GM18868 (cell line): ENCODE measurements at regions not wholly inside any gene's neighbourhood (a gene's known extent, or its start where the extent isn't known, plus 50 kb on each side); places are given as distances from the start of the nearest gene placed in this dataset.

Experiments
- ATAC-seq: cut with Tn5 transposase; IDR thresholded peaks from one replicate; pipeline ENCODE4 v1.9.1; 2021; ENCODE audit warnings: mild to moderate bottlenecking, moderate library complexity; ENCODE audit not compliant: unreplicated experiment

DNA sequence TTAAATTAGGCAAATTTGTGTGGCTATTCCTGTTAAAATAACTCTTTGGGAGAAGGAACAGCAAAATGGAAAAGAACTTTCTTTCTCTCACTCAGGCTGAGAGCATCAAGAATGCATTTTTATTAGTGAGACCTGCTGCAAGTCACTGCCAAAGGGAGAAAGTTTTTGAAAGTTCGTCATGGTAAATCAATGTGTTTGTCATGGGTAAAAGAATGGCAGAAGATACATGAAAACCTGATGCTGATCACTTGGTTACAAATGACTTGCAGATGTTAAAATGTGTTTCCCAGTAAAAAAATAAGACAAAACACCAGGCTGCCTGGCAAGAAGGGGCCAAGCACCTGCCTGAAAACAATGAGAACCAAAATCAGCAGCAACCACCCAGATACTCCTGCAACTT, 484.7 kb upstream of the NRP1 start:
- ATAC-seq = no peak

DNA sequence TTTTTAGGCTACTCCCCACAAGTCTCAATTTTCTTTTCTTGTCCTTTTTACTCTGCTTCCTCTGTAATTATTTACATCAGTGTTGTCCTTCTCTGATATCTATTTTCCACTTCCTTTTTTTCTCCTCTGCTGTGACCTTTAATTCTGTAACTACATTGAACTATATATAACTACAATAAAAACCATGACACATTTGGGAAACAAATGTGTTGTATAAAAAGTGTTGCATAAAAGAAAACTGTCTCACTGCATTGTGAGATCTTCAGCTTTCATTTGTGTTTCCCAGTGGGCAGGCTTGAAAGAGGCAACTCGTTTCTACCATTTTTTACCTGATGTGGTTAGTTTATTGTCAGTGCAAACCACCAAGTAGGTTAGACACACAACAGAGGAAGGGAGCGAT, 483.9 kb upstream of the NRP1 start:
- no peak for ATAC-seq

DNA sequence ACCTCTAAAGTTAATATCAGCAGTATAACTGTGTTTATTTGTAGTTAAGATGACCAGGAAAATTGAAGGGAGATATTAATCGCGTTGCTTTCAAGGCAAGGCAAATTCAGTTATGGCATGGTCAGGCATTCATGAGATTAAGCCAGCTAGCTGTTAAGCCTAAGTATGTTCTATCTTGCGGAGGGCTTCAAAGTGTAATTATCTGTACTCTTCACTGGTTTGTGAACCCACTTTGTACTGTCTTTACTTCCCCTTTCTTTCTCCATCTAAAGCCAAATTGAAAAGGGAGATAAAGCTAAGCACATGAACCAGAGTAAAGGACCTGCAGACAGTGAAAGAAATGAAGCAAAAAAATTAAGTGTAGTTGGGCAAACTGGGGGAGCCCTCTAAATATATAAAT, 483.1 kb upstream of the NRP1 start:
- ATAC-seq = no peak

DNA sequence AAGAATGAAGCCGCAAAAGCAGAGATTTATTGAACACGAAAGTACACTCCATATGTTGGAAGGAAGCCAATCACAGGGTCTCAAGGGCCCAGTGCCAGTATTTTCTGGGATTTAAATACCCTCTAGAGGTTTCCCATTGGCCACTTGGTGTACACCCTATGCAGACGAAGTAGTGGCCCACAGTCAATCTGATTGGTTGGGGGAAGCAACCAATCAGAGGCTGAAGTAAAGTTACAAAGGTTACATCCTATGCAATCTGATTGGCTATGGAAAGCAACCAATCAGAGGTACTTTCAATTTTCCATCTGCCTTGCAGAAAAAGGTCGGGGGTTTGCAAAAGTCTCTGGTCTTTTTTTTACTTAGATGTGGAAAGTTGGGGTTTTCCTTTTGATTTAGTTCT, 481.3 kb upstream of the NRP1 start:
- no peak for ATAC-seq

DNA sequence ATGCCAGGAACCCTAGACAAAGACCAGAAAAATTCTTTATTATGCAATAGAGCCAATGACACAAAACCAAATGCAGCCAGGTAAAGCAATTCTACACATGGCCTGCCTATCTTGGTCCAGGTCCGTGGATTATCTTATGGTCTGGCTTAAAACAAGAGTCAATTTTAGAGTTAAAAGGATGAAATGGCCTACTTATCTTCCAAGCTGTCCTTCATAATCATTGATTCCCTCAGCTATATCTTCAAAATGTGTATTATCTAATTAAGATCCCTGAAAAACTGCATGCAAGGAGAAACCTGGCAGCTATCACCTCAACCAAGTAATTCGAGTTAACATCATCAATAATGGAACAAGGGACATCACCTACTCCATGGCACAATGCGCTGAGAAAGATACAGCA, 479.4 kb upstream of the NRP1 start:
- no peak for ATAC-seq

DNA sequence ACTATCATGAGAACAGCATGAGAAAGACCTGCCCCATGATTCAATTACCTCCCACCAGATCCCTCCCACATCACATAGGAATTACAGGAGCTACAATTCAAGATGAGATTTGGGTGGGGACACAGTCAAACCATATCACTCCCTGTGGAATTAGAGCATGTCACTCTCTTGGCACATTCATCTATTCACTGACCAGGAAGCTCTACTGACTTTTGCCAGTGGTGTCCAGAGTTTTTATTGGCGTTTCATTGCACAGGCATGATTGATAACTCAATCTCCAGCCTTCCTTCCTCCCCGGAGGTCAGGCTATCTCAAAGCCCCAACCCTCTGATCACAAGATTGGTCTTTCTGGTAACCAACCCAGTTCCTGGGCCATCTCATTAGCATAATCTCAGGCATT, 478.9 kb upstream of the NRP1 start:
- ATAC-seq = no peak

DNA sequence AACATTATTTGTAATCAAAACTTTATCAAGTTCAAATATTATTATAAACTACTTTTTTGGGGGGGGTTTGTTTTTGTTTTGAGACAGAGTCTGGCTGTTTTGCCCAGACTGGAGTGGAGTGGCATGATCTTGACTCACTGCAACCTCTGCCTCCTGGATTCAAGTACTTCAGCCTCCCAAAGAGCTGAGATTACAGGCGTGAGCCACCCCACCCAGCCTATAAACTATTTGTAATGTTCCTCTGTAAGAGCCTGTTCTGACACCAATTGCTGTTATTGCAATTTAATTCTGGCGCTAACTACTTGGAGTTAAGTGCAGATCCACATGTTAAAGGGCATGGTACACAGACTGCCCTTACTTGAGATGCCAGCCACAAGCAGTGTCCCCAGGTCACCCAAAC, 478.1 kb upstream of the NRP1 start:
- ATAC-seq = no peak

DNA sequence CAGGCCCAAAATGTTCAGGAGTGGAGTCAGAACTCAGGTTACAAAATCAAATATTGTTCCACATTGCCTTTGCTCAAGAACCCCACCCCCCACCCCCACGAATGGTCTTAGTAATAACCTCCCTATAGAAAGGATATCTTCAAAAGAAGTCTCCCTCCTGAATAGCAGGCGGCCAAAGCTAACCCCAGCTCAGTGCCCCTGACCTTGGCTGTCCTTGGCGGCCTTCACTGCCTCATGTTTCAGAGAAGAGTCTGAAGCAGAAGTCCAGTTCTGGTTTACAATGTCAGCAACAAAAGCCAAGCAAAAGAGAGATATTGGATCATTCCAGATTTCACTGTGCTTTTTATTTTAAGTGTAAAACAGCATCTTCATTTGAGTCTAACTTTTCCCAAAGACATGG, 476.5 kb upstream of the NRP1 start:
- no peak for ATAC-seq

DNA sequence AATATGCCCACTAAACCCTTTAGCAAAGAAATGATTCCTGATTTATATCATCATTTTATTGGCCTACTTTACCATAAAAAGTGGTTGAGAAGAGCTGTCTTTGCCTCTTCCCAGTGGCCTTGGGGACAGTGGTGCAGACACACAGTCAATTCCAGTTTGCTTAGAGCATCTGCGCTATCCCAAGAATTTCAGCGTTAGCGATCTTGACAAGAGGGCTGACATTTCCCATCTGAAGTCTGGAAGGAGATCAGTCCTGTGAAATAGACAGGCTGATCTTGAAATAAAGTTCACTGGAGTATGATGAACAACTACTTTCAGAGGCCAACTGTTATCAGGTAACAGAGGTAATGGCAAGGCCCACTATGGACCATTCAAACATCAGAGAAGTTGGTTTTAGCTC, 475.3 kb upstream of the NRP1 start:
- no peak for ATAC-seq

DNA sequence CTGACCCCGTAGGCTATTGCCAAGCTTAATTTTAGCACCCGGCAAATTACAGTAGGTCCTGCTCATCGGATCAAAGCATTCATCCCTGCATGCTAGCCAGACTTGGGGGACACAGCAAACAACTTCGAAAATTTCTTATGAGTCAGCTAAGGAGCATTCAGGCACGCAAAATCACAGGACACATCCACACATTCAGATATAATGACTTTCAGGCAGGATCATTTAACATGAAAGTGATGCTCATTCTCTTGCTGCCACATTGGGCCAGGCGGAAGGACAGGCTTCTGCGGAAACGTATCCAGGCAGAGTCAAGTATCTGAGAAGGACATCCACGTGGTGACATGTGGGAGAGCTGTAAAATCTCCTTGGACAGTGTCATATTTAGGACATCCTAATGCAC, 474.0 kb upstream of the NRP1 start:
- no peak for ATAC-seq

DNA sequence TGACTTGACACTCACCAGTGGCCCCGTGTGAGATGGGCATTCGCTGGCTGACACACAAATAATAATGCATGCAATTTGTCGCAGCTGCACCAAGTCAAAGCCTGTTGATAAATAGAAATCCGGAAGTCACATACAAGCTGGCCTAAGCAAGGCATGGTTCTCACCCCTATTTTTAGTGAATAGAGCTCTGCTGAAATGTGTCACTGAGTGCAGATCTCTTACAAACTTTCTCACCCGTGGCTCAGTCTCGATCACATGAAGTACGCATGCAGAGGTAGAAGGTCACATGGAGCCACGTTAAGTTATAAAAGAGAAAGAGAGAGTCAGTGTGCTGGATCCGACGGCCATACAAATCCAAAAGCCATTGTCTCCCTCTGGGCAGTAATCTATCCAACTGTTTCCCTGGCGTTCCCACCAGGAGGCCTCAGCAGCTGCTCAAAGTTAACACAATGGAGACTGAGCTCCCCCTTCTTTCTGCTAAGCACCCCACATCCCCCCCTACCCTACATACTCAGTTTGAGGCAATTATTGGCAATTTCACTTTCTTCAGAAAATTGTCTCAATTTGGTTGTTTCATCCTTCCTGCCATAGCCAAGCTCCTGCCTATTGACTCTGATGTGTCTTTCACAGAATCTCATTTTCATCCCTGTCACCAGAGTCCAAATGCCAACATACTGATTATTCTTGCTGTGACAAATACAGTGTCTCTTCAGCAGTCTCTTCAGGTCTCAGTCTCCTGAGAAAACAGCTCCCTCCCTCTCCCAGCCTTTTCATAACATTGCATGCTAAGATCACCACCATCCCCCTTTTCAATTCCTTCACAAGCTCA, 473.3 kb upstream of the NRP1 start:
- ATAC-seq = no peak

DNA sequence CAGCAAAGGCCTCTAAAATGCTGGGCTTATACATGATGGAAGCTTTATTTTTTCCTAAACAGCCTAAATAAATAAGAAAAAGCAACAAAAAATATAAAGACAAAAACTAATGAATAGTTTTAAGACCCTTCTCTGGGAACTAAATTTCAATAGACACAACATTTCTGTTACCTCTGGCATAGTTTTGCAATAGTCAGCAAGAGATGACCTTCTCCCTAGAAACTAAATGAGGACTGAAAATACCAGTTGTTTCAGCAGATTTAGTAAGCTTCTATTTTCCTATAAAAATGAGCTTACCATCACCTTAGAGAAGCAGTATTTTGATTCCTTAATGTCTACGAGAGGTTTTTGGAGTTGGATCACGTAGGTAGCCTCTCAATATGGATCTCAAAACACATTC, 471.4 kb upstream of the NRP1 start:
- no peak for ATAC-seq

DNA sequence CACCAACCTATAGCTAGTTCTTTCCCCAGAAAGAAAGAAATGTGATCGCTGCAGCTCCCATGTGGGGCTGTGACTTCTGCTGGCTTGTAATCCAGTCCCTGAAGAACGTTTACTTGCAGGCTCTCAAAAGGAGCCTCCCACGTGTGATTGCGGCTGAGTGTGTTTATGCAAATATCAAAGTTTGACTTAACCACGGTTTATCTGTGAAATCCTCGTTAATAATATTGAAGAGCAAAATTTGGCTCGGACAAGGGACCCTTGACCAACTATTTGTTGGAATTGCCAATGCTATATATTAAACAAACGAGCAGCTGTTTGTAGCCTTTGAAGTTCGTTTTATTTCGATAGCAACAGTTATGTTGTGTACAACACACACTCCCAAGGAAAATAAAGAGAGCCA, 470.1 kb upstream of the NRP1 start:
- ATAC-seq = no peak

DNA sequence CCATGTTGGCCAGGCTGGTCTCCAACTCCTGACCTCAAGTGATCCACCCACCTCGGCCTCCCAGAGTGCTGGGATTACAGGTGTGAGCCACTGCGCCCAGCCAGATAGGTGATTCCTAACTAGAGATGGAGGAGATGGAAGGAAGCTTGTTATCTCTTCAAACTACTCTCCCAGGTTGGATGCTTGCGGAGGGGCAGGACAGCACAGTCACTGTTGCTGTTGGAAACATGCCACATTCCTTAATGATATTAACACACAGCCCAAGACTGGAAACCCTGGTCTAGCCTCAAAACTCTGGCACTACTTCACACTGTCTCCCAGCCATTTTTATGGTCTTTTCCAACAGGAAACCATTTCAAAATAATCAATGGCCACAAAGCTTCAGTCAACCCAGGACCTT, 468.8 kb upstream of the NRP1 start:
- no peak for ATAC-seq

DNA sequence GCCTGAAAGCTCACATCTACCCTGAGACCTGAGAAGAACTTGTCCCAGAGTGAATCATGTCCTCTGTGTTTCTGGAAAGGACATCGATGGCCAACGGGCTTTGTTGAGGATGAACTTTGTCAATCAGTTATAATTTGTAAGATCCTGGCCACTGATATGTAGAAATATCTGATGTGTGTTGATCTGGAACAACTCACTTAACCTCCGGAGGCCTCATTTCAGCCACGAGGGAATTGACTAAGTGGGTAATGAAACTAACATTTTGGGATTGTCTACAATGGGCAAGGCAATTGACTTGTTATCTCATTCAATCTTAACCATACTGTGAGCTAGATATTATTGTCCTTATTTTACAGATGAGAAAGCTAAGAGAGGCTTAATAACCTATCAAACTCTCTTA, 468.1 kb upstream of the NRP1 start:
- ATAC-seq = no peak

DNA sequence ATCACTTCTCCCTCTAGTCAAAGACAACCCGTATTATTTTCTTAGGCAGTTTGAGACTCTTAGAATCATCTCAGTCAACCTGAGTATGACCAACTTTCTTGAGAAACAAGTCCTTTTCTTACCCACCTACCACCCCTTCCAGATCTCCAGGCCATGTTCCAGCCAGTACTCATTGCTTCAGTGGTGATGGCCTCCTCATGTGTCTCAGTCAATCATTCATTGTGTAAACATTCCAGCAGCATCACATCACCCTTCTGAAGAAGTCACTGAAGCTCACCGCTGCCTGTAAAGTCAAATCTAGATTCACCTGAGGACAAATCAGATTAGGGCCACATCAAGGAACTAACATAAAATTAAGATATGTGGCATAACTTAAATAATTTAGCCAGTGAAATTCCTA, 467.2 kb upstream of the NRP1 start:
- ATAC-seq = no peak

DNA sequence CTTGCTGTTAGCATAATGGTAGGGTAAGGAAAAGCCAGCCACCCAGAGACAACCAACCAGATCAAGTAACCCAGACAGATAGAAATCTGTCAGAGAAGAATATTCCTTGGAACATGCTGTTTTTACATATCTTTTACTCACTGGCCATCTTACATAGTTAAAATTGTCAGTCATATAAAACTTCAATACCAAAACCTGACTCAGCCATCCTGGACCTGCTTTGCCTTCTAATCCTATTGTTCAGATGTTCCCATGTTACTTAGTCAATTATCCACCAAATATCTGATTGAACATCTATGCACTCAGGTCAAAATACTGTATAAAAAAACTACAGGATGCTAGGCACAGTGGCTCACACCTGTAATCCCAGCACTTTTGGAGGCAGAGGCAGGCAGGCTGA, 466.5 kb upstream of the NRP1 start:
- no peak for ATAC-seq

DNA sequence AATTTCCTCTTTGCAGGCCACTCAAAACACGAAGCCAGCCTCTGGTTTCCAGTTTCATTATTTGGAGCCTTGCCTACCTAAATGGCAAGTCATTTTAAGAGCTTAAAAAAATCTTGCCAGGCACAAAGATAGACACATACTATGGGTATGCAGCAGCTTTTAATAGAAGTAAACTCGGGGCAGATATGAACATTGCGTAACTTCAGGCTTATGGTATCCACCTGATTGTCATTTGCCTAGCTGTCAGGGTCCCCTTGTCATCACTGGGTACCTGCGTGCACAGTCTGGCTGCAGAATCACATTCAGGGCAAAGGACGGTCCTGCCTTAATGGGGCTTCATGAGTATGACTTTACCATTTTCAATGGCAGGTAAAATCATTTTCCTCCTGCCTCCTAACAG, 466.1 kb upstream of the NRP1 start:
- no peak for ATAC-seq

DNA sequence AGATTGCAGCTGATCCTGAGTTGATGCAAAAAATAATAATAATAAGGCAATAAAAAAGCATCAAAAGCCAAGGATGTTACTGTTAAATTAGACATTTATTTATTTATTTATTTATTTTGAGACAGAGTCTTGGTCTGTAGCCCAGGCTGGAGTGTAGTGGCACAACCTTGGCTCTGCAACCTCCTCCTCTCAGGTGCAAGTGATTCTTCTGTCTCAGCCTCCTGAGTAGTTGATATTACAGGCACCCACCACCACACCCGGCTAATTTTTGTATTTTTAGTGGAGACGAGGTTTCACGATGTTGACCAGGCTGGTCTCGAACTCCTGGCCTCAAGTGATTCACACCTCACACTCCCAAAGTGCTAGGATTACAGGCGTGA, 465.5 kb upstream of the NRP1 start:
- ATAC-seq = no peak

DNA sequence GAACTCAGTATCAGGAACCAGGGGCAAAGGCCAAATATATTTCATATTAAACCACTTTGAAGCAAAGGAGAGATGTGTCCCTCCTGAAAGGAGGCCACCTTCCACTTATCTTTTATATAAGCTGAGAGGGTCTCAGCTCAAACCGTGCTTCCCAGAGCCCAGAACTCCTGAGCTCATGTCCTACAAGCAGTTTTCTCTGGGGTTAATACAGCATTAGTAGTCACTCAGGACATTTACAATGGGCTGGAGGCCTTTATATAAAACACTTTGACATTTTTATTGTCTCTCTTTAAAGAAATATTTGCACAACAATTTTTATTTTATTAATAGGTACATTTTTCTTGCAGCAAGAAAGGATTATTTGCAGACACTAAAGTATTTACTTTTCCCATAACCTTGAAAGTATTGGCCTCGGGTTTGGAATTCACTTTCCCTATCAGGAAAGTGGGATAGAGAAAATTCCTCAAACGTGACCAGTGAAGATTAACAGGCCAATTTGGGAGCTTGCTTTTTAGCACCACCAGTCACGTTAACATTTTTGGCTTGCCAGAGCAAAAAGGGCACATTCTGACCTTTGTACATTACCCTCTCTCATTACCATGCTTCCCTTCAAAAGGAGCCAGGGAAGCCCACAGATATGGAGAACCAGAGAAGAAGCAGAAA, 464.9 kb upstream of the NRP1 start:
- ATAC-seq = no peak

DNA sequence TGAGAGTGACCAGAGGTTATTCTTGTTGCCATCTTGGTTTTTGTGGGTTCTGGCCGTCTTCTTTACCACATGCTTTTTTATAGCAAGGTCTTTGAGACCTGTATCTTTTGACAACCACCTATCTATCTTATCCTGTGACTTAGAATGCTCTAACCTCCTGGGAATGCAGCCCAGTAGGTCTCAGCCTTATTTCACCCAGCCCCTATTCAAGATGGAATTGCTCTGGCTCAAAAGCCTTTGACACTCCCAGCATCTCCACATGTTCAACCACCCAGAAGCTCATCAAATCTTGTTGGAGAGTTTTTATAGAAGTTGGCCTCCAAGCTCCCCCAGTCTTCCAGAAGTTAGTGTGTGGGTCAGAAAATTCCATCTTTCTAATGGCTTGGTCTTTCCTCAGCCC, 464.3 kb upstream of the NRP1 start:
- no peak for ATAC-seq

DNA sequence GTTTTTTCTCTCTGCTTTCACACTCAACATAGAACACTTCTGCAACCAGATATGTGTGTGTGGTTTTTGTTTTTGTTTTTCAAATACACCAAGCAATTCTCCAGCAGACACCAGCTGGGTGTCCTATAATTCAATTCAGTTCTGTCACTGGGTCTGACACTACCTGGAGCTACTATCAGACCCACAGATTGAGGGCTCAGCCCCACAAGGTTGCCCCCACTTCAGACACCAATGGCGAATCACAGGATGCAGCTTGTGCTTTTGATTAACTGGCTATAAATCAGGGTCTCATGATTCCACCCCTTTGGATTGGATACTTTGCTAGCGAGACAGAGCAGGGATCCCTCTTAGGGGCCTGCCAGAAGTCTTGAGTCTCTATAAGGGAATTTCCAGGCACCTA, 462.2 kb upstream of the NRP1 start:
- ATAC-seq = no peak

DNA sequence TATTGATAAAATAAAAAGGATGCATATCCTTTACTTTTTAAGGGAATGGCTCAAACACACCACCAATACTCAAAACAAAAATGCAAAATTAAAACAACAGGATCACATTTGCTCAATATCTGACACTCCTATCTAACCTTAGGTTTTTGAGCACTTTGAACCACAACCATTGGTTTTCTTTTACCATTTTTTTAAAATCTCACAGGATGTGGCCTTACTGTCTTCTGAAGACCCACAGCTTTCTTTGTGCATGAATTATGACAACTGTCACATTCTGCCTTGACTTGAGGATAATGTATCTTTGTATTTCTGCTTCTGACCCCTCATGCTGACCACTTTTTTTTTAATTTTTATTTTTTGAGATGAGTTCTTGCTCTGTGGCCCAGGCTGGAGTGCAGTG, 461.1 kb upstream of the NRP1 start:
- ATAC-seq = no peak
